Esophagus squamous epithelium (tissue), 5 donors: ENCODE measurements at regions not wholly inside any gene's neighbourhood (a gene's known extent, or its start where the extent isn't known, plus 50 kb on each side); places are given as distances from the start of the nearest gene placed in this dataset.

Experiments
- DNase-seq: peaks from one replicate; lab custom pipeline; 2025; lab: John Stamatoyannopoulos, UW
- H3K27ac ChIP-seq, 4 donors: fragments of 200-600 bp; sonication (generic); one replicate each; pipeline ENCODE4 v1.5.1; 2016 to 2019; ENCODE audit warnings: mild to moderate bottlenecking in 1 of 4
- H3K27me3 ChIP-seq, 4 donors: fragments of 200-600 bp; sonication (generic); 1 replicate in 3 of 4; 2 replicates in 1 of 4; pipeline versions ENCODE4 v1.5.1 to v1.6.0; 2017 to 2021; ENCODE audit warnings: antibody characterized with exemption in 1 of 4
- H3K36me3 ChIP-seq, 3 donors: fragments of 200-600 bp; sonication (generic); one replicate each; pipeline ENCODE4 v1.5.1; 2016 to 2019
- H3K4me1 ChIP-seq, 3 donors: fragments of 200-600 bp; sonication (generic); one replicate each; pipeline ENCODE4 v1.5.1; 2017 to 2019
- H3K4me3 ChIP-seq, 4 donors: fragments of 200-600 bp; sonication (generic); 1 replicate in 3 of 4; 2 replicates in 1 of 4; pipeline ENCODE4 v1.5.1; 2016 to 2019; ENCODE audit warnings: mild to moderate bottlenecking in 2 of 4, moderate library complexity in 1 of 4
- H3K9me3 ChIP-seq, 3 donors: fragments of 200-600 bp; sonication (generic); one replicate each; pipeline ENCODE4 v1.5.1; 2016 to 2019
- POLR2A ChIP-seq, 4 donors: fragments of 450-650 bp; IDR thresholded peaks; one replicate each; pipeline ENCODE4 v1.6.1; 2017; ENCODE audit warnings: antibody characterized with exemption in 4 of 4, mild to moderate bottlenecking in 4 of 4, moderate library complexity in 3 of 4
- WGBS, 2 donors: methylation state at CpG; one replicate each; pipeline ENCODE4 v1.1.5; 2018; 5-methylcytosine and 5-hydroxymethylcytosine counted together
- intact Hi-C: fragments of 100-400 bp; cut with DNase I; formaldehyde crosslinking; loops from one replicate; pipeline ENCODE4 v1.15.0; 2022
- TF ChIP-seq, protein P1 (sequence below), 6 experiments: fragments of 450-650 bp in 4 of 6; fragments of 200-600 bp in 2 of 6; sonication (generic) in 2 of 6; IDR thresholded peaks; one replicate each; pipeline ENCODE4 v1.5.1; 2016 to 2019; ENCODE audit warnings: antibody characterized with exemption in 6 of 6, mild to moderate bottlenecking in 4 of 6, moderate library complexity in 4 of 6
- donor health status: DM: yes; HTN: yes; CAD: no.

DNA sequence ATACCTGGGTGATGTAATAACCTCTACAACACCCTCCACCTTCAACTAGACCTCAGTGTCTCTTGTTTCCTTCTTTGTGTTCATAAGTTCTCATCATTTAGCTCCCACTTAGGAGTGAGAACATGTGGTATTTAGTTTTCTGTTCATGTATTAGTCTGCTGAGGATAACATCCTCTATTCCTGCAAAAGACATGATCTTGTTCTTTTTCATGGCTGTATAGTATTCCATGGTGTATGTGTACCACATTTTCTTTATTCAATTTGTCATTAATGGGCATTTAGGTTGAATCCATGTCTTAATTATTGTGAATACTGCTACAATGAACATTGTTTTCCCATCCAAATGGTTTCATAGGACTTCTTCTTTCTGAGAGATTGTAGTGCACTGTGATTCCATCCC is 135.7 kb downstream of the MBL2 start:
- Histone ChIP-seq H3K36me3 (no peaks in the 10 kb centered on the region), H3K9me3 (no peaks in the 10 kb centered on the region), H3K27me3 (no peaks in the 10 kb centered on the region), H3K4me1 (no peaks in the 10 kb centered on the region), H3K27ac (no peak overlapping the region), H3K4me3 (no peak overlapping the region)
- no peak for DNase-seq
- TF ChIP-seq, protein P1, sequence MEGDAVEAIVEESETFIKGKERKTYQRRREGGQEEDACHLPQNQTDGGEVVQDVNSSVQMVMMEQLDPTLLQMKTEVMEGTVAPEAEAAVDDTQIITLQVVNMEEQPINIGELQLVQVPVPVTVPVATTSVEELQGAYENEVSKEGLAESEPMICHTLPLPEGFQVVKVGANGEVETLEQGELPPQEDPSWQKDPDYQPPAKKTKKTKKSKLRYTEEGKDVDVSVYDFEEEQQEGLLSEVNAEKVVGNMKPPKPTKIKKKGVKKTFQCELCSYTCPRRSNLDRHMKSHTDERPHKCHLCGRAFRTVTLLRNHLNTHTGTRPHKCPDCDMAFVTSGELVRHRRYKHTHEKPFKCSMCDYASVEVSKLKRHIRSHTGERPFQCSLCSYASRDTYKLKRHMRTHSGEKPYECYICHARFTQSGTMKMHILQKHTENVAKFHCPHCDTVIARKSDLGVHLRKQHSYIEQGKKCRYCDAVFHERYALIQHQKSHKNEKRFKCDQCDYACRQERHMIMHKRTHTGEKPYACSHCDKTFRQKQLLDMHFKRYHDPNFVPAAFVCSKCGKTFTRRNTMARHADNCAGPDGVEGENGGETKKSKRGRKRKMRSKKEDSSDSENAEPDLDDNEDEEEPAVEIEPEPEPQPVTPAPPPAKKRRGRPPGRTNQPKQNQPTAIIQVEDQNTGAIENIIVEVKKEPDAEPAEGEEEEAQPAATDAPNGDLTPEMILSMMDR (IDR thresholded peaks at IDR 0.05), result no peak
- no peak for TF ChIP-seq POLR2A (IDR thresholded peaks at IDR 0.05)
- intact Hi-C loops, result no loop called here

DNA sequence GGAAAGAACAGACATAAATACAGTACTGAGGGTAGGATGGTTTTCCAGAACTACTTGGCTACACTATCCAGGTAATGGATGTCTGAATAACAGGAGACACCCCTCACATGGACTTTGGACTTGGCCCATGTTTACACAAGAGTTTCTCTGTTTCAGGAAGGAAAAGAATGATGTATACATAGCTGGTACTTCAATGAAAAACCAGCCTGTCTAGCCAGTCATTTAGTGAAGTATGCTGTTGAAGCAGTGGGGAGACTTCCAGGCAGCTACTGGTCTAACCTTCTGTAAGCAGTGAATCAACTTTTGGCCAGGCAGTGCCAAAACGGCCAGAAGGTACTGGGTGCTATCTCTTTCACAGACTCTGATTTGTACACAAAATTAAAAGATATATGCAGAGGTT is 135.0 kb downstream of the MBL2 start:
- intact Hi-C loops, result no loop called here
- Histone ChIP-seq H3K27me3 (no peaks in the 10 kb centered on the region), H3K9me3 (no peaks in the 10 kb centered on the region), H3K4me1 (no peaks in the 10 kb centered on the region), H3K27ac (no peak overlapping the region), H3K36me3 (no peaks in the 10 kb centered on the region), H3K4me3 (no peak overlapping the region)
- no peak for TF ChIP-seq POLR2A (IDR thresholded peaks at IDR 0.05)
- TF ChIP-seq, protein P1 (IDR thresholded peaks at IDR 0.05), result no peak
- WGBS, 2 donors, result 32 to 33% methylated on average over 1 of the region's 1 CpG
- no peak for DNase-seq

DNA sequence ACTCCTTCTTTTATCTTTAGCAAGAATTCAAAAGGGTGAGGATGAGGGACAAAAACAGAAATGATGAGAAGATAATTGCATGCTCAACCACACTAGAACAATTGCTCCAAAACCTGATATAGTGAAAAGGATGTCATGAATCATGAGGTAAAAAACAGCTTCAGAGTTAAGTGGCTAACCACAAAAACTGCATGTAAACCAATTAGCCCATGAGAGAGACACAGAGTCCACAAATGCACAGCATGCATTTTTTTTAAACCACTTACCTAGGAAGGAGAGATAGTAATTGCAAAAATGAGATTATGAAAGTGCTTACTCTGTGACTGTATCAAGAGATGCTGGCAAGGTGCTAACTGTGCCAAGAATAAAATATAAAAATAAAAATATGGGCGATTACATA is 132.9 kb downstream of the MBL2 start:
- H3K9me3 ChIP-seq, result no peaks in the 10 kb centered on the region
- intact Hi-C loops, result loop anchor here (10.0 kb wide), 1 partner anchor 135 kb away; the partner anchor contains the start of gene MBL2

DNA sequence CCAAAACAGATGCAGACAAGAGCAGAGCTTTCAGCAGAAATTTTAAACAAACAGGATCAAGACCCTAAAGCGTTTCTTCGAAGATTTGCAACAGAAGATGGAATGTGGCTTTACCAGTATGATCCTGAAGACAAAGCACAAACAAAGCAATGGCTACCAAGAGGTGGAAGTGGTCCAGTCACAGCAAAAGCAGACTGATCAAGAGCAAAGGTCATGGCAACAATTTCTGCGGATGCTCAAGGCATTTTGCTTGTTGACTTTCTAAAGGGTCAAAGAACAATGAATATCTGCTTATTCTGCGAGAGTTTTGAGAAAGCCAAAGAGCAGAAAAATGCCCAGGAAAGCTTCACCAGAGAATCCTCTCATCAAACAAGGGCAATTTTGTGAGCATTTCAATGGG is 130.4 kb downstream of the MBL2 start:
- no peak for DNase-seq
- TF ChIP-seq, protein P1 (IDR thresholded peaks at IDR 0.05), result no peak
- no peak for TF ChIP-seq POLR2A (IDR thresholded peaks at IDR 0.05)
- Histone ChIP-seq H3K27ac (no peak overlapping the region), H3K9me3 (no peaks in the 10 kb centered on the region), H3K4me1 (no peaks in the 10 kb centered on the region), H3K4me3 (no peak overlapping the region), H3K36me3 (no peaks in the 10 kb centered on the region), H3K27me3 (no peaks in the 10 kb centered on the region)
- 50 to 52% methylated on average over 4 of the region's 4 CpGs for WGBS, 2 donors
- intact Hi-C loops, result loop anchor here (10.0 kb wide), 1 partner anchor 133 kb away; the partner anchor contains the start of gene MBL2

More for the DNA sequence above, 132.9 kb downstream of the MBL2 start:
- TF ChIP-seq POLR2A (IDR thresholded peaks at IDR 0.05), result no peak
- TF ChIP-seq, protein P1 (IDR thresholded peaks at IDR 0.05), result no peak
- no peak overlapping the region for H3K27ac ChIP-seq
- no peak for DNase-seq
- no peaks in the 10 kb centered on the region for H3K36me3 ChIP-seq
- no peak overlapping the region for H3K4me3 ChIP-seq
- no peaks in the 10 kb centered on the region for H3K4me1 ChIP-seq
- WGBS, 2 donors, result 0% methylated on average over 1 of the region's 1 CpG
- H3K27me3 ChIP-seq, result no peaks in the 10 kb centered on the region

DNA sequence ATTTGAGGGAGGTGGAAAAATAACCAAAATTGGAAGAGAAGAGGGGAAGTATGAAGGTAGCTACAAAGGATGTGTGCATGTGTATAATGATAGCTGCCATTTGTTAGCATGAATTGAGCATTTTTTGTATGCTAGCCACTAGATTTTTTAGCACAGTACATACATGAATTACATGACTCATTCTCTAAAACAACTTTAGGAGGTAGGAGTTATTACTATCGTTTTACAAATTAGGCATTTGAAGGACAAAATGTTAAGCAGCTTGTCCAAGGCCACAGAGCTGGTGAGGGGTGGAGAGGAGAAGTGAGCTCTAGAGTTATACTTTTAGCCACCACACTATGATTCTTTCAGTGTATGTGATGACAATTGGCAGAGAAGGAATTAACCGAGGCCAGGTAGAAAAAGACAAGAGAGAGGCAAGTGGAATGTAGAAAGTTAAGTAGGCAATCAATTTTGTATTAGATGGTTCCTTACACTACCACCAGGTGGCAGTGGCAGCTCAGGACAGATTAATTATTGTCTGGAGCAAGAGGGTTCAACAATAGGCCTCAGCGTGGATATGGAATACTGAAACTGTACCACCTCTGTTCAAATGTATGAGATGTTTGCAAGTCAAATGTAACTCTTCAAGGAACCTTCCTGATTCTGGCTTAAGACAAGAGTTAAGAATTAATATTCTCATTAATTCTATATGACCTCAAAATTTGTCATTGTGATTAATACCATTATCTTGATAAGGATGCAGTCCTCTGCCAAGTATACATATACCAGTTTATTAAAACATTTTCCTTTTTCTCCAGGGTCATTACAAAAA is 128.0 kb downstream of the MBL2 start:
- DNase-seq, result no peak
- 28 to 32% methylated on average over 3 of the region's 3 CpGs for WGBS, 2 donors

More for the DNA sequence above, 128.0 kb downstream of the MBL2 start:
- no peaks in the 10 kb centered on the region for H3K9me3 ChIP-seq
- TF ChIP-seq POLR2A (IDR thresholded peaks at IDR 0.05), result no peak
- TF ChIP-seq, protein P1 (IDR thresholded peaks at IDR 0.05), result peak in 5 of 6 experiments; percentile 37 to 67 (median 56)
- H3K36me3 ChIP-seq, result no peaks in the 10 kb centered on the region
- H3K27me3 ChIP-seq, result no peaks in the 10 kb centered on the region
- H3K4me3 ChIP-seq, result no peak overlapping the region
- intact Hi-C loops, result loop anchor here (10.0 kb wide), 1 partner anchor 130 kb away; the partner anchor contains the start of gene MBL2
- H3K4me1 ChIP-seq, result no peaks in the 10 kb centered on the region
- no peak overlapping the region for H3K27ac ChIP-seq
